ENCODE measurements at regions not wholly inside any gene's neighbourhood (a gene's known extent, or its start where the extent isn't known, plus 50 kb on each side); places are given as distances from the start of the nearest gene placed in this dataset.

GRCh38 chr2:107128381-107128780 is 242.4 kb upstream of the ST6GAL2 start:
- TF ChIP-seq CTCF (IDR thresholded peaks at IDR 0.05) = no peak
- Histone ChIP-seq H3K9me3 (no peaks in the 10 kb centered on the region), H3K4me3 (no peak overlapping the region), H3K27ac (no peak overlapping the region), H3K4me1 (no peaks in the 10 kb centered on the region), H3K27me3 (ENCODE audit: insufficient read depth in 3 of 3, low read length in 2 of 3) (no peaks in the 10 kb centered on the region), H3K36me3 (ENCODE audit: insufficient read depth in 1 of 2, low read depth in 1 of 2) (no peaks in the 10 kb centered on the region)
- 74 to 86% (median 81%) methylated on average over 2 of the region's 2 CpGs for WGBS, 3 donors
- DNase-seq = no peak
- ATAC-seq = no peak
- intact Hi-C loops (cut with DNase I) = no loop called here

GRCh38 chr2:107132070-107132469 is 246.1 kb upstream of the ST6GAL2 start:
- H3K9me3 ChIP-seq = no peaks in the 10 kb centered on the region
- H3K4me3 ChIP-seq = no peak overlapping the region
- no peak for TF ChIP-seq CTCF (IDR thresholded peaks at IDR 0.05)
- no peaks in the 10 kb centered on the region for H3K27me3 ChIP-seq (ENCODE audit: insufficient read depth in 3 of 3, low read length in 2 of 3)
- H3K4me1 ChIP-seq = no peaks in the 10 kb centered on the region
- no peak overlapping the region for H3K27ac ChIP-seq
- H3K36me3 ChIP-seq (ENCODE audit: insufficient read depth in 1 of 2, low read depth in 1 of 2) = no peaks in the 10 kb centered on the region
- DNase-seq (no peak), ATAC-seq (no peak)
- intact Hi-C loops (cut with DNase I) = no loop called here
- WGBS, 3 donors = 71 to 81% (median 76%) methylated on average over 11 of the region's 11 CpGs

DNA sequence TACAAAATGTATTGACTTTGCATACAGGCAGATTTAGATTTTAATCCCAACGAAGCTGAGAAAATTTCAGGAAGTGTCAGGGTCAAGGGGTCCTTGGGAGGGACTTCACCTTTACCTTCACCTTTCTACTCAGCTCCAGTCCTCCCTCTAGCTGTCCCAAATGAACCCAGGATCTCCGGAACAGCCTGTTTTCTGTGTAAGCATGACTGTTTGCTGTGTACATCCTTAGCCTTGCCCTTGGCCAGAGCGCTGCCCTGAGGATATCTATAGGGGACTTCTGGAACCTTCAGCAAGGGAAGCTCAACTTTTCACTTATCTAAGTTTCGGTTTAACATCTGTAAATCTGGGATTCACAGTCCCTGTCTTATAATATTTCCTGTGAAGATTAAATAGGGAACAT is 246.8 kb upstream of the ST6GAL2 start:
- ATAC-seq = no peak
- no peaks in the 10 kb centered on the region for H3K4me1 ChIP-seq
- DNase-seq = no peak
- 65 to 74% (median 66%) methylated on average over 4 of the region's 4 CpGs for WGBS, 3 donors
- no peak overlapping the region for H3K27ac ChIP-seq
- H3K4me3 ChIP-seq = no peak overlapping the region
- H3K27me3 ChIP-seq (ENCODE audit: insufficient read depth in 3 of 3, low read length in 2 of 3) = no peaks in the 10 kb centered on the region
- no peaks in the 10 kb centered on the region for H3K9me3 ChIP-seq
- intact Hi-C loops (cut with DNase I) = no loop called here
- TF ChIP-seq CTCF (IDR thresholded peaks at IDR 0.05) = no peak
- no peaks in the 10 kb centered on the region for H3K36me3 ChIP-seq (ENCODE audit: insufficient read depth in 1 of 2, low read depth in 1 of 2)

- Histone ChIP-seq H3K4me1 (no peaks in the 10 kb centered on the region), H3K4me3 (no peak overlapping the region), H3K27me3 (ENCODE audit: insufficient read depth in 3 of 3, low read length in 2 of 3) (no peaks in the 10 kb centered on the region), H3K36me3 (ENCODE audit: insufficient read depth in 1 of 2, low read depth in 1 of 2) (no peaks in the 10 kb centered on the region), H3K27ac (no peak overlapping the region), H3K9me3 (no peaks in the 10 kb centered on the region)
- DNase-seq (no peak), ATAC-seq (no peak)
- intact Hi-C loops (cut with DNase I) = no loop called here
- TF ChIP-seq CTCF (IDR thresholded peaks at IDR 0.05) = no peak
- WGBS, 3 donors = 78 to 92% (median 90%) methylated on average over 1 of the region's 1 CpG
These were observed 247.4 kb upstream of the ST6GAL2 start for GRCh38 chr2:107133412-107133811.

DNA sequence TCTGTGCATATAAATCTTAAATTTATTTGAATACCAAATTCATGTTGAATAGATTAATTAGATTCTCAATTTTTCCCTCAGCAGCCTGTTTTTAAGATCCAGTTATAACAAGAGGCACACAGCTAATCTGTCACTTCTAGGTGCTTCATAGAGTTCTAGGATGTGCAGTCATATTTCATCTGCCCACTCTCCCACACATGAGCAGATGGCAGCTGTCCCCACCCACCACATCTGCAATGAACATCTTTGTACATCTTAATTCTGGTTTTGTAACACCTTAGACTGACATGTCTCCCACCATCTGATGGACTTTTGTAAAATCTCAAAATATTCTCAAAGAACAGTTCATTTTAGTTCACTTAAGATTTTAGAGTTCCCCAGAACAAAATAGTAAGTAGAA is 250.8 kb upstream of the ST6GAL2 start:
- H3K4me3 ChIP-seq = no peak overlapping the region
- H3K27me3 ChIP-seq (ENCODE audit: insufficient read depth in 3 of 3, low read length in 2 of 3) = no peaks in the 10 kb centered on the region
- H3K9me3 ChIP-seq = no peaks in the 10 kb centered on the region
- intact Hi-C loops (cut with DNase I) = no loop called here
- H3K36me3 ChIP-seq (ENCODE audit: insufficient read depth in 1 of 2, low read depth in 1 of 2) = no peaks in the 10 kb centered on the region
- TF ChIP-seq CTCF (IDR thresholded peaks at IDR 0.05) = no peak
- no peaks in the 10 kb centered on the region for H3K4me1 ChIP-seq
- H3K27ac ChIP-seq = no peak overlapping the region
- DNase-seq = no peak
- no peak for ATAC-seq

All from psoas muscle (tissue), 7 donors.